GM12878 (cell line): ENCODE measurements at regions not wholly inside any gene's neighbourhood (a gene's known extent, or its start where the extent isn't known, plus 50 kb on each side); places are given as distances from the start of the nearest gene placed in this dataset.

Experiments used
- ATAC-seq: fragments of 200-7000 bp; cut with Tn5 transposase; 3 replicates; pipeline ENCODE4 v1.9.1; 2020; ENCODE audit warnings: mild to moderate bottlenecking, moderate library complexity
- BruUV-seq: library from RNA; stranded (reverse); fragments of 400-500 nt; replicated peaks from 2 replicates; lab custom pipeline; 2021; lab: Mats Ljungman, UMichigan
- CTCF ChIA-PET: fragments of 300-600 bp; sonication (Branson Sonifier 250); formaldehyde crosslinking; extraction: SDS; loops from one replicate; lab custom pipeline; 2021; ENCODE audit warnings: inconsistent platforms; lab: Yijun Ruan, JAX
- POLR2A ChIA-PET: fragments of 350-600 bp; formaldehyde crosslinking; extraction: SDS; loops from one replicate; lab custom pipeline; 2021; ENCODE audit warnings: inconsistent platforms; lab: Charles Lee
- RAD21 ChIA-PET: fragments of 300-600 bp; sonication (Branson Sonifier 250); formaldehyde crosslinking; loops from one replicate; lab custom pipeline; 2023; ENCODE audit warnings: antibody characterized with exemption; ENCODE audit not compliant: unreplicated experiment; lab: Charles Lee
- SMC1A ChIA-PET: fragments of 300-600 bp; sonication (Branson Sonifier 250); formaldehyde crosslinking; loops from one replicate; lab custom pipeline; 2023; ENCODE audit not compliant: unreplicated experiment, uncharacterized antibody; lab: Charles Lee
- DNase-seq: peaks from one replicate; pipeline ENCODE4 v3.0.0-alpha.2; 2011; ENCODE audit warnings: low read depth, low spot score
- FAIRE-seq: peaks from 3 replicates; lab custom pipeline; 2011; peaks lifted over from hg19 to GRCh38; lab: Jason Lieb, UNC
- H2AFZ ChIP-seq: 2 replicates; pipeline ENCODE4 v1.6.0; 2011; ENCODE audit warnings: low read depth, low read length, control low read depth; ENCODE audit not compliant: control insufficient read depth
- H3K27ac ChIP-seq: 2 replicates; pipeline ENCODE4 v1.5.1; 2011; ENCODE audit warnings: control low read depth; ENCODE audit not compliant: control insufficient read depth, insufficient read depth
- H3K27me3 ChIP-seq, 2 experiments: replicated peaks in 1 of 2; 2 replicates each; pipeline versions ENCODE4 v1.6.0 to v1.6.1; 2011; ENCODE audit warnings: low read length in 1 of 2; ENCODE audit not compliant: control insufficient read depth in 2 of 2, insufficient read depth in 2 of 2
- H3K36me3 ChIP-seq, 2 experiments: 2 replicates each; pipeline ENCODE4 v1.5.1; 2011; ENCODE audit warnings: low read length in 1 of 2; ENCODE audit not compliant: control insufficient read depth in 2 of 2, insufficient read depth in 2 of 2
- H3K4me1 ChIP-seq: 2 replicates; pipeline ENCODE4 v1.6.1; 2011; ENCODE audit warnings: mild to moderate bottlenecking, low read length, moderate library complexity, mixed read lengths; ENCODE audit not compliant: control insufficient read depth, insufficient read depth
- H3K4me2 ChIP-seq: 2 replicates; pipeline ENCODE4 v1.6.0; 2011; ENCODE audit warnings: control low read depth; ENCODE audit not compliant: control insufficient read depth, insufficient read depth
- H3K4me3 ChIP-seq: fragments of 200-600 bp; sonication (generic); 2 replicates; pipeline ENCODE4 v1.5.1; 2016
- H3K79me2 ChIP-seq: 2 replicates; pipeline ENCODE4 v1.6.0; 2011; ENCODE audit warnings: low read length; ENCODE audit not compliant: control insufficient read depth, insufficient read depth
- H3K9ac ChIP-seq: 2 replicates; pipeline ENCODE4 v1.8.0; 2011; ENCODE audit warnings: low read length, control low read depth, mixed read lengths; ENCODE audit not compliant: control insufficient read depth, insufficient read depth
- H3K9me3 ChIP-seq: replicated peaks from 3 replicates; pipeline ENCODE4 v1.5.1; 2011; ENCODE audit warnings: mild to moderate bottlenecking, low read length; ENCODE audit not compliant: control insufficient read depth, insufficient read depth
- H4K20me1 ChIP-seq: 2 replicates; pipeline ENCODE4 v1.6.0; 2011; ENCODE audit not compliant: control insufficient read depth, insufficient read depth
- BMI1 ChIP-seq: fragments of 450-650 bp; IDR thresholded peaks from 2 replicates; pipeline ENCODE4 v1.6.1; 2016; ENCODE audit warnings: mild to moderate bottlenecking, moderate library complexity, borderline replicate concordance
- EP300 ChIP-seq, 2 experiments: fragments of 150-350 bp in 1 of 2; IDR thresholded peaks; 2 replicates each; pipeline ENCODE4 v1.6.1; 2011 to 2012; ENCODE audit warnings: low read depth in 2 of 2, low read length in 2 of 2, borderline replicate concordance in 1 of 2, improper control_type of control experiment in 1 of 2, inconsistent platforms in 1 of 2; ENCODE audit not compliant: control insufficient read depth in 1 of 2
- GABPA ChIP-seq: IDR thresholded peaks from 2 replicates; pipeline ENCODE4 v1.6.1; 2014; ENCODE audit warnings: antibody characterized with exemption, low read depth, mild to moderate bottlenecking, inconsistent platforms
- RAD21 ChIP-seq: IDR thresholded peaks from 2 replicates; pipeline ENCODE4 v1.6.1; 2011; ENCODE audit warnings: mild to moderate bottlenecking, low read depth, low read length, moderate library complexity; ENCODE audit not compliant: insufficient read depth
- SMAD5 ChIP-seq: IDR thresholded peaks from 2 replicates; pipeline ENCODE4 v1.6.1; 2016; ENCODE audit warnings: antibody characterized with exemption, low read depth
- SUZ12 ChIP-seq: fragments of 200-600 bp; sonication (generic); IDR thresholded peaks from one replicate; pipeline ENCODE4 v1.6.1; 2018; ENCODE audit warnings: antibody characterized with exemption, mild to moderate bottlenecking; ENCODE audit not compliant: unreplicated experiment
- WRNIP1 ChIP-seq: IDR thresholded peaks from 2 replicates; pipeline ENCODE4 v1.6.1; 2011; ENCODE audit warnings: low read depth, low read length, improper control_type of control experiment, borderline replicate concordance
- WGBS: methylation state at CpG from one replicate; pipeline ENCODE4 v1.1.6; 2016; ENCODE audit warnings: low lambda C conversion rate; ENCODE audit not compliant: insufficient replicate concordance, insufficient coverage; ENCODE audit errors: missing lambda C conversion rate; 5-methylcytosine and 5-hydroxymethylcytosine counted together
- in situ Hi-C: fragments of 300-500 bp; cut with MboI; formaldehyde crosslinking; loops from 9 replicates; pipeline ENCODE4 v1.14.3; 2018; ENCODE audit warnings: mixed read lengths
- intact Hi-C: fragments of 100-400 bp; cut with micrococcal nuclease; formaldehyde crosslinking; loops from one replicate; pipeline ENCODE4 v1.14.2; 2022; ENCODE audit not compliant: unreplicated experiment
- TF ChIP-seq, protein P1 (sequence below): fragments of 450-650 bp; IDR thresholded peaks from 2 replicates; pipeline ENCODE4 v1.6.1; 2017; ENCODE audit warnings: mild to moderate bottlenecking

DNA sequence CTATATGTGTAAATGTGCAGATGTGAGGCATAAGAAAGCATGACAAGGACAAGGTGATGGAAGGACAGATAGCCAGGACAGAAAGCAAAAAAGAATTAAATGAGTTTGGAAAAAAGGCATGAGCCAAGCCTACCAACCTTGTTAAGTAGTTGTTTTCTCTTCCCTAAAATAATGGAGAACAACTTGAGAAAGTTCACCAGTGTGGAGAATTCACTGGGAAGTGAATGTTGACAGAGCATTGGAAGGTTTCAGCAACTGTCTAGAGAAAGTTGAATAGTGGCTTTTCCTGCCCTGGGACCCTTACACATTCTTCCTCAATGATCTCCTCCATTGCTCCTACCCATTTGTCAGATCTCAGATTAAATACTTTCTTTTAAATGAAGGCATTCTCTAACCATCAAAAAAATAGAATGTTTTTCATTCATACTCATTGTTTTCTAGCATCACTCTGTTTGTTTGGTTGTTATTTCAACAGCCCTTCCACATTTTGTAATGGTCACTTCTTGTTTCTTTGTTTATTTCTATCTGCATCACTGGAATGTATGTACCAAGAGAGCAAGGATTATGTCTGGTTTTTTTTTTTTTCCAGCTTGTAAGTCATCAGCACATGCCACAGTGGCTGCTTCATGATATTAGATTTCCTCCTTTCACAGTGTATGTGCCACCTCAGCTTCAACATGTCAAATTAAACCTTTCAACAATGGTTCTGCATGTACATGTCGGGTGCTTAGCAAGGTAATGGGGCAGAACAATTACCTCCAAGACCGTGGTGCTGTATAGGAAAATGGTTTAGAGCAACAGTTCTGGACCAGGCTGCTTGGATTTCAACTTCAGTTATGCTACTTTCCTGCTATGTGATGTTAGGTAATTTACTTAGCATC, 586.0 kb upstream of the VRK2 start:
- Histone ChIP-seq H3K4me1 (no peaks in the 10 kb centered on the region), H3K4me3 (no peak overlapping the region), H3K9ac (no peak overlapping the region), H3K27ac (no peak overlapping the region), H2AFZ (no peak overlapping the region), H3K4me2 (no peak overlapping the region), H3K27me3 (no peaks in the 10 kb centered on the region), H3K36me3 (no peaks in the 10 kb centered on the region), H3K79me2 (no peaks in the 10 kb centered on the region), H4K20me1 (no peaks in the 10 kb centered on the region), H3K9me3 (no peaks in the 10 kb centered on the region)
- POLR2A ChIA-PET, result no interaction called here
- no TSS peak for BruUV-seq
- TF ChIP-seq SMAD5, result no peak
- TF ChIP-seq SUZ12, result no peak
- TF ChIP-seq, protein P1, sequence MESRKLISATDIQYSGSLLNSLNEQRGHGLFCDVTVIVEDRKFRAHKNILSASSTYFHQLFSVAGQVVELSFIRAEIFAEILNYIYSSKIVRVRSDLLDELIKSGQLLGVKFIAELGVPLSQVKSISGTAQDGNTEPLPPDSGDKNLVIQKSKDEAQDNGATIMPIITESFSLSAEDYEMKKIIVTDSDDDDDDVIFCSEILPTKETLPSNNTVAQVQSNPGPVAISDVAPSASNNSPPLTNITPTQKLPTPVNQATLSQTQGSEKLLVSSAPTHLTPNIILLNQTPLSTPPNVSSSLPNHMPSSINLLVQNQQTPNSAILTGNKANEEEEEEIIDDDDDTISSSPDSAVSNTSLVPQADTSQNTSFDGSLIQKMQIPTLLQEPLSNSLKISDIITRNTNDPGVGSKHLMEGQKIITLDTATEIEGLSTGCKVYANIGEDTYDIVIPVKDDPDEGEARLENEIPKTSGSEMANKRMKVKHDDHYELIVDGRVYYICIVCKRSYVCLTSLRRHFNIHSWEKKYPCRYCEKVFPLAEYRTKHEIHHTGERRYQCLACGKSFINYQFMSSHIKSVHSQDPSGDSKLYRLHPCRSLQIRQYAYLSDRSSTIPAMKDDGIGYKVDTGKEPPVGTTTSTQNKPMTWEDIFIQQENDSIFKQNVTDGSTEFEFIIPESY, result no peak
- no peak for TF ChIP-seq GABPA
- TF ChIP-seq BMI1, result no peak
- no peak for TF ChIP-seq WRNIP1
- TF ChIP-seq EP300 (IDR thresholded peaks at IDR 0.05; ENCODE audit: borderline replicate concordance in 1 of 2, control insufficient read depth in 1 of 2, low read depth in 2 of 2, low read length in 2 of 2), result no peak
- TF ChIP-seq RAD21, result no peak
- in situ Hi-C loops (no loop called here), intact Hi-C loops (no loop called here)
- 3% methylated on average over 2 of the region's 2 CpGs for WGBS
- CTCF ChIA-PET, result interaction anchor here (1.0 kb wide), 1 partner anchor 16 kb away, joined by 3 read pairs; no protein-coding TSS in a partner anchor
- FAIRE-seq, result no peak
- SMC1A ChIA-PET, result no interaction called here
- DNase-seq, result no peak
- ATAC-seq, result no peak
- RAD21 ChIA-PET, result no interaction called here
